Right forelimb (tissue), 1 donor: ENCODE measurements at regions not wholly inside any gene's neighbourhood (a gene's known extent, or its start where the extent isn't known, plus 50 kb on each side); places are given as distances from the start of the nearest gene placed in this dataset.
"Not testable (repeated sequence)": the region's sequence is repeated elsewhere in the genome, so short reads cannot be mapped to it uniquely, and the experiment has no call there.

Source experiments
- DNase-seq: peaks from one replicate; pipeline ENCODE4 v3.0.0-alpha.2; 2018

DNA sequence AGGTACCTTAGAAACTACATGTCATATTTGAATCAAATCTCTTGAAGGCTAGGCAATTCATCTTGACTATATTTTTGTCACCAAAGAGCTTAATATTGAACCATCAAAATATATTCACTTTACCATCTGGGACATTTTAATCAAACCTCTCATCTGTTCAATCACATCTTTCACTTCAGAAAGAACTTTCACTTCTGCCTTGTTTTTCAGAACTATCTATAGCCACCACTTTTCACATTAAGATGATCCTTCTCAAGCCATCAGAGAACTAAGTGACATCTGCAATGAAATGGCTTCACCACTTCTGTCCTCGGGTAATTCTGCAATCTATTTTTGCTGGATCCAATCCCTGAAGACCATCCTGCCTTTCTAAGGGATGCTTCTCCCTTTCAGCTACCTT is 57.8 kb downstream of the OR2B2 start:
- no peak for DNase-seq

DNA sequence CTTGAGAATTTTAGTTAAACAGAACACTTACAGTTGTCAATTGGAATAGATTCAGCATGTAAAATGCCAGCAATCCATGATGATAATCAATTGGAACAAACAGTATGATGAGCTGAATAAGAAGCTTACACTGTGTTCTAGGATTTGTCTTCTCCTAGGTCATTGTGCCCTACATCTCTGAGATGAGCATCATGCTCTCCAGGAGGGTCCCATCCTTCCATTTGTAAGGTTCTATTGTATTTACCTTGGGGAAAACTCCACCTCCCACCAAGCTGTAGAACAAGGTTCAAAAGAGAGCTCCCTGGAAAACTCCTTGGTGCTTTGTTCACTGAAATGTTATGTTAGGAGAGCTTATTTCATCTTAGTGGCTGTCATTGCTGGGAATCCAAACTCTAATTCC is 60.8 kb downstream of the OR2B2 start:
- no peak for DNase-seq

DNA sequence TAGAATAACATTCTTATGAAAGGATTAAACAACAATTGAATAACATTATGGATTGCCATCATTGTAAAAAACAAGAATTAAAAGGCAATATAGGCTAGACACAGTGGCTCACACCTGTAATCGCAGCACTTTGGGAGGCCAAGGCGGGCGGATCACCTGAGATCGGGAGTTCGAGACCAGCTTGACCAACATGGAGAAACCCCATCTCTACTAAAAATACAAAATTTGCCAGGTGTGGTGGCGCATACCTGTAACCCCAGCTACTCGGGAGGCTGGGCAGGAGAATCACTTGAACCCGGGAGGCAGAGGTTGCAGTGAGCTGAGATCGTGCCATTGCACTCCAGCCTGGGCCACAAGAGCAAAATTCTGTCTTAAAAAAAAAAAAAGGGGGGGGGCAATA is 63.2 kb downstream of the OR2B2 start:
- DNase-seq = not testable (repeated sequence)

DNA sequence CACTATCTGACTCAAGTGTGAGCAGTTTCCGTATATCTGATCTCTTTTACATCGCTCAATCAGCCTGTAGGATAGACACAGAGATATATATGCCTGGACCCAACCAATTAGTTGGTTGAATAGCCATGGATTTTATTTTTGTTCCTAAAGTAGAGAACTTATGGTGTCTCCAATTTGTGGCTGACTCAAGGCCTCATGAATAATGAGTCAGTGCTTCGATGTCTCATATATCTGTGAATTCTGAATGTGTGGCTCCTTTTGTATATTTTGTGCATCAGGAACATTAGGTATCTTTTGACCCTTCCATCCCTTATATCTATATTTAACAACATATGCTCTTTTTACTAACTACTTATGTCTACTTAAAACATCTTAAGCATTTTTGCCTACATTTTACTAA is 64.5 kb downstream of the OR2B2 start:
- DNase-seq = no peak

DNA sequence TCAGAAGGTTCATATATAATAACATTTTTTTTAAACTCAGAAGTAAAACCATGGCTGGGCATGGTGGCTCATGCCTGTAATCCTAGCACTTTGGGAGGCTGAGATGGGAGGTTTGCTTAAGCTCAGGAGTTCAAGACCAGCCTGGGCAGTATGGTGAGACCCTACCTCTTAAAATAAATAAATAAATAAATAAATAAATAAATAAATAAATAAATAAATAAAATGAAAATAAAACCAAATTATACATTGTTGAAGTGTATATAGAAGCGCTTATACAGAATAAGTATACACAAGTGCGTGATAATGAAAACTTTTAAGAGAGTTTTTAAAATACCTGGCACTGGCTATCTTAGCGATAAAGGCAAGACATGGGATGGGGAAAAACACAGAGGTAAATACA is 71.6 kb downstream of the OR2B2 start:
- no peak for DNase-seq

DNA sequence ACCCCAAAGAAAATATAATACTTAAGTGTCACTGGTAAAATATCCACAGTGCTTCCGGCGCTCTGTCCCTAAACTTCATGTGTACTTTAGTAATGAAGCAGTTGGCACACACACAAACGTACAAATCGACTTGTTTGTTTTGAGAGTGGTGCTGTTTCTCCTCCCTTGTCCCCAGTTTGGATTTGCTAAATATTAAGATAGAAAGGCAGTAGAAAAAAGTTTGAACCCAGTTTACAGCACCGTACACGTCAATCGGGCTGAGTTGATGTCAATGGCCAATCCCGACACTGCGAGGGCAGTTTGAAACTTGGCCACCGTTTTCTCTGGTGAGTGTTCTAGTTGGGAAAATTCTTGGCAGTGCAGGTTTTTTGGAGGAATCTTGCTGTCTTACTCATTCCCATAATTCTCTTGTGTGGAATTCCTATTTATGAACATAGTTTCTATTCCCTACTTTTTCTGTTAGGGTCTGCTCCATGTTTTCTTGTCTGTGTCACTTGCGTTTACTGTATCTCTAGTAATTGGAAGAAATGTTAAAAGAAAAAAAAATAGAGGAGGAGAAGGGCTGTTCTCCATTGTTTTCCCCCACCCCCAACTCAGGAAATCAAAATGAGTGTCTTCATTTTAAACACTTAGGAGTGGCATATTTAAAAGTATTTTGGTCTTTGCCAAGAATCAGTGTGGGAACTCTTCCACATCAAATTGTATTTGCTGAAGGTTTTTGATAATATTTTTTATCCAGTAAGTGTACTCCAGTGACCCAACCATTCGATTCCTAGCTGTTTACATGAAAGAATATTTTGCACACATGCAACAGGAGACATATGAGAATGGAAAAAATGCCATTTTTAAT is 72.3 kb downstream of the OR2B2 start:
- DNase-seq = peak; percentile 73

DNA sequence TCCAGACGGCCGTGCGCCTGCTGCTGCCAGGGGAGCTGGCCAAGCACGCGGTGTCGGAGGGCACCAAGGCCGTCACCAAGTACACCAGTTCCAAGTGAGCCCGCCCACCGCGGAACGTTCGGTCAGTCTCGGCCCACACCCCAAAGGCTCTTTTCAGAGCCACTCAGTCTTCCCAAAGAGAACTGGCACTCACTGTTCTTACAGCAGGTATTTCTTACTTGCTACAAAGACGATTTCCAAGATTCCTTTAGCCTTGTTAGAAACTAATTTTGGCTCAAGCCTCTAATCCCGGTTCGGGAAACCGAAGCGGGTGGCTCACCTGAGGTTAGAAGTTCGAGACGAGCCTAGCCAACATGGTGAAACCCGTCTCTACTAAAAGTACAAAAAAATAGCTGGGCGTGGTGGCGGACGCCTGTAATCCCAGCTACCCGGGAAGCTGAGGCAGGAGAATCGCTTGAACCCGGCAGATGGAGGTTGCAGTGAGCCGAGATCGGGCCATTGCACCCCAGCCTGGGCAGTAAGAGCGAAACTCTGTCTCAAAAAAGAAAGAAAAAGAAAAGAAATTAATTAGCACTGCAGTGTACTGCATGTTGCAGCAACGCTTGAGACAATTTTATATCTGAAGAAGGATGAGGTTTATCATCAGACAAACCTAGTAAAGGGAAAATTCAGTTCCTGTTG is 73.1 kb downstream of the OR2B2 start:
- peak; percentile 82 for DNase-seq

DNA sequence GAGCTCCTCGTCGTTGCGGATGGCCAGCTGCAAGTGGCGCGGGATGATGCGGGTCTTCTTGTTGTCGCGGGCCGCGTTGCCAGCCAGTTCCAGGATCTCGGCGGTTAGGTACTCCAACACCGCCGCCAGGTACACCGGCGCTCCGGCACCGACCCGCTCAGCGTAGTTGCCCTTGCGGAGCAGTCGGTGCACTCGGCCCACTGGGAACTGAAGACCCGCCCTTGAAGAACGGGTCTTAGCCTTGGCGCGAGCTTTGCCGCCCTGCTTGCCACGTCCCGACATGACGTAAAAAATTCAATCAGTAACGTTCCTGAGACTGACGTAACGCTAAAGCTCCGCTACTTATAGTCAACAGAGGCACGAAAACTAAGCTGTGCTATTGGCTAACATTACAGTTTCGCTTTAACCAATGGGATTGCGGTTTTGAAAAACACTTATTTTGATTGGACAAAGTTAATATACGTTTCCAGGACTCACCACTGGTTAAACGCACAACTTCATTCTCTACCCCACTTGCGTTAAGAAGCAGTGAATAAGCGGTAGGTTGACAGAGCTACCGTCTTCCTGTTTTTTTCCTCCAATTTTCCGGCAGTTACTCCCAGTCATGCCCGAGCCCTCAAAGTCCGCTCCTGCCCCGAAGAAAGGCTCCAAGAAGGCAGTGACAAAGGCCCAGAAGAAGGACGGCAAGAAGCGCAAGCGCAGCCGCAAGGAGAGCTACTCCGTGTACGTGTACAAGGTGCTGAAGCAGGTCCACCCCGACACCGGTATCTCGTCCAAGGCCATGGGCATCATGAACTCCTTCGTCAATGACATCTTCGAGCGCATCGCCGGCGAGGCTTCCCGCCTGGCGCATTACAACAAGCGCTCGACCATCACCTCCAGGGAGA is 73.9 kb downstream of the OR2B2 start:
- DNase-seq = peak; percentile 93

DNA sequence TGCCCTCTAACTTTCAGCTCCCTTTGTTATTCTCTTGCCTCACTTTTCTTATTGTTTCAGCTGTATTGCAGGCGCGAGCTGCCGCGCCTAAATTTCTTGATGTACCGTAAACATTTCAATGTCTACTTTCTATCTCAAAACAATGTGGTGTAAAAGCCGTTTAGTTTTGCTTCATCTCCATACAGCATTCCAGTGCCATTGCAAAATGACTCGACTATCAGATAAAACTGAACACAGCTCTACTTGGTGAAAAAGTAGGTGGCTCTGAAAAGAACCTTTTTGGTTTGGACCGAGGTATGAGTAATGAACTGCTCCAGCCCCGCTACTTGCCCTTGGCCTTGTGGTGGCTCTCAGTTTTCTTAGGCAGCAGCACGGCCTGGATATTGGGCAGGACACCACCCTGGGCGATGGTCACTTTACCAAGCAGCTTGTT is 74.6 kb downstream of the OR2B2 start:
- no peak for DNase-seq

DNA sequence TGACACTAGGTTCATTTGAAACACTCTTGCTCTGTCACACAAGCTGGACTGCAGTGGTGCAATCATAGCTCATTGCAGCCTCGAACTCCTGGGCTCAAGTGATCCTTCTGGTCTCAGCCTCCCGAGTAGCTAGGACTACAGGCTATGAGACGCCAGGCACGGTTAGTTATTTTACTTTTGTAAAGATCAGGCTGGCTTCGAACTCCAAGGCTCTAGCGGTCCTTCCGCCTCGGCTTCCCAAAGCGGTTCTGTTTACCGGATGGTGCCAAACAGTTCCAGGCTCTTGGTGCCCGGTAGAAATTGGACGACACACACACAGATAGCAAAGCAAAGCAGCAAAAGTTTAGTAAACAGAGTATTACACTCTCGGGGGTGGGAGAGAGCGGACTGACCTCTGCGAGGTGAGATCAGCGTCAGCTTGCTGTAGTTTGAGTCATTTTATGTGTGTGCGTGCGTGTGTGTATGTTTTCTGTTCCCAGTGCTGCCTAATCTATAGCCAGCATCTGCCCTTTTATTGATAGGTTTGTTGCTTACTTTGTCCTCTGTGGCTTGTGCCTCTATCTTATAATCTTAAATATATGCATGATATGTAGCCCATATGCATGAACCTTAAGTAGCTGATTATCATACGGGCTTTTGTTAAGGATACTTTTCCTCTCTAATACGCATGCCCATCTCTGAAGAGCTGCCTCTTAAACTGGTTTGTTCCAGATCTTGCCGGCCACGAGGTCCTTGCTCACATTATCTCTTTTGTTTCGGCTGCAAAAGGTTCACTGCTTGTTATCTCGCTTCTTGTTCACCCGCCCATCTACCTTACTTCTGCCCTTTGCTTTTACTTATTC is 75.2 kb downstream of the OR2B2 start:
- DNase-seq = peak; percentile 77

DNA sequence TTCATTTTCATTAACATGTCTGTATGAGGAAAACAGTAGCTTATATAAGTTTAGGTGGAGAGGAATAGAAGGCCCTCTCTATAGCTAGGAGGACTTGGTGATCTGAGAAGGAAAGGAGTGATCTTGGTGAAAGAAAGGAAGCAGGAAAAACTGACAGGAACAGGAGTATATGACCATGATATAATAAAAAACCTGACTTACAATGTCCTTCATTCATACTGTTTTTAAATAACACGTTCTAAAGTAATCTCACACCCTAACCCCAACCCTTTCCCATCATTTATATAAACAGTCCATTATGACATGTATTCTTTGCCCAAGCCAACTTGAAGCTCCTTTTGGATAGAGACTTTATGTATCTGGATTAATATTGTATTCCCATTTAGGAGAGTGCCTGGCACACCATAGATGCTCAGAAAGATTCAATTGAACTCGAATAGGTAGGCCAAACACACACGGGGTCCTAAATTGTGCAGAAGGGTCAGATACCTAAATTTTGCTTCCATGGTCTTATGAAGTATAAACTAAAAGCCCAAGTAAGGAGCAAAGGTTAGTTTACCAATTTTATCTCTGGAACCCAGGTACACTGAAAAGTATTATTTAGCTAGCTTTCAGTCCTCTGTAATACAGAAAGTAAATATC is 75.9 kb downstream of the OR2B2 start:
- no peak for DNase-seq

DNA sequence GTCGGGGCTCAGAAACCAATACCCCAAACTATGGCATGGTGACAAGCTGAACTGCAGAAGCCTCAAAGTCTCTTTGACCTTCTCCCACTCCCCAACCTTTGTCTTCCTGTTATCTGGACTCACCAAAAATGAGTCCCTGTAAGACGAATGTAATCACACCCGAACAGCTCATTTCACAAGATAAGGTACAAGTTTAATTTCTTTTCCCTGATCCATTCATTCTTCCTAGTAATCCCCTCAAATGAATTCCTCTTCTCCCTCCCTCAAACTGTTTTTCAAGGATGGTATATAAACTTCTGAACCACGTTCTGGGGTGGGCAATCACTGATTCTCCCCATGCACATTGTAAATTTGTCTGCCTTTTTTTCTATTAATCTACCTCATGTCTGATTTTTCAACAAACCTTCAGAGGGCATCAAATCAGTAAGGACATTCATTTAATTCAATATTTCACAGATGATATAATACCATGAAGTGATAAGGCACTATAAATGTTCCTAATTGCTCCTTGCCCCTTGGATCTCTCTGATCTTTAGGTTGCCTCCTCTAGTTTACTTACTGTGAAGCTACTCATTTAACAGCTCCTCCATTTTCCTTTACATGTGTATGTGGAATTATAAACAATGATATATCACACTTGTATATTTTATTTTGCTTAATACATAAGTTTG is 77.2 kb downstream of the OR2B2 start:
- DNase-seq = no peak

DNA sequence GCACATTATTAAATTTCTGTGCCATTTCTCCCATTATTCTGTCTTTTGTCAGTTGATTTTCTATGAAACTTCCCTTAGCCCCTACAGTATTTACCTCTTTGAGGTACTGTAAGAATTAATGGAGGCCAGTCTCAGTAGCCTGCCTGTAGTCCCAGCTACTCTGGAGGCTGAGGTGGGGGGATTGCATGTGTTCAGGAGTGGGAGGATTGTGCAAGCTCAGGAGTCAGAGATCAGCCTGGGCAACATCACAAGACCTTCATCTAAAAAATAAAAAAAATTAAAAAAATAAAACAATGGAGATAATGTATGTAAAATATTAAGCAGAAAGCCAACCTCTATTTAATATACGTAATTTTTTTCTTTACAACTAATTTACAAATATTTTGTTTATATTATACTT is 77.8 kb downstream of the OR2B2 start:
- DNase-seq = no peak

DNA sequence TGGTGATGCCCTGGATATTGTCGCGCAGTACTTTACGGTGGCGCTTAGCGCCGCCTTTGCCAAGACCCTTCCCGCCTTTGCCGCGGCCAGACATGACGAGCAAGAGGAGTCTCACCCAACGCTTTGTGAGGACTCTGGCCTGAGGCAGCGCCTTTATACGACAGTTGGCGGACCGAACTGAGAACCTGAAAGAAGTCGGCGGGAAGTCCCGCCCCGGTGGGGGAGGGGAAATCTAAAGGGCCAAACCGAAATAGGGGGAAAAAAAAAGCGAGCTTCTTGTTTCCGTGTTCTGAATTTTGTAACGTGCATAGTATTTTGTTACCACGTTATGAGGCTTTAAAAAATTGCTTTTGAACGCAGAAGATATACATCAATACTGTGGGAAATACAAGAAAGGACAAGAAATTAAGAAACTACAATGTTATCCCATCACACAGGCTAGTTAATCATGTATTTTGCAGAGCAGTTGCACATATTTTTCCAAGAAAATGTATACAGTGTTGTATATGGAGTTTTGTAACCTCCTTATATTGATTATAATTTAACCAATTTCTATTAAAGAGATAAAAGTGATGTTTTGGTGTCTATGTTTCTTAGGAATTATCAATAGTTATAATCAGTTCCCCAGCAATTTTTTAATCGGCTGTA is 80.6 kb downstream of the OR2B2 start:
- DNase-seq = peak; percentile 66

DNA sequence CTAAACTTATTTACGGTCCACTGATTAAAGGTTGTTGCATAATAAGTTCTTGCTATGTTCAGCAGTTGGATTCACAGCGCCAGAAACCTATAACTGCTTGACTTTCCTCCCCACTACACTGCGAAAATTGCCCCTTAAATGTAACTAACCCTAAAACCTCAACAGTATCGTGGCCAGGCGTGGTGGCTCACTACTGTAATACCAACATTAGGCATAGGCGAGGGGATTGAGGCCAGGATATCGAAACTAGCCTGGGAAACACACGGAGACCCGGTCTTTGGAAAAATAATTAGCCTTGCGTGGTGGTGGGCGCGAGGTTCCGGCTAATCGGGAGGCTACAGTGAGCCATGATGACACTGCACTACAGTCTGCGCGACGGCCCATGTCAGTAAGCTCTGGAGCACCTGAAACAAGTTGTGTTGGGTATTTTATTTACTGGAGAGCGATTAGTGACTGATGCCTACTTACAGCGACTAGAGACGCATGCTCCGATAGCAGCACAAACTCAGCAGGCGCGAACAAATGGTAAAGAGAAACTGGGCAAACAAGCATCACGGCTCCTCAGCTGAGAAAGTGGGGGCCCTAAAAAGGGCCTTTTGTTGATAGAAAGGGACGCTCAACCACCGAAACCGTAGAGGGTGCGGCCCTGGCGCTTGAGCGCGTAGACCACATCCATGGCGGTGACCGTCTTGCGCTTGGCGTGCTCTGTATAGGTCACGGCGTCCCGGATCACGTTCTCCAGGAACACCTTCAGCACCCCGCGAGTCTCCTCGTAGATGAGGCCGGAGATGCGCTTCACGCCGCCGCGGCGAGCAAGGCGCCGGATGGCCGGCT is 81.4 kb downstream of the OR2B2 start:
- peak; percentile 63 for DNase-seq

DNA sequence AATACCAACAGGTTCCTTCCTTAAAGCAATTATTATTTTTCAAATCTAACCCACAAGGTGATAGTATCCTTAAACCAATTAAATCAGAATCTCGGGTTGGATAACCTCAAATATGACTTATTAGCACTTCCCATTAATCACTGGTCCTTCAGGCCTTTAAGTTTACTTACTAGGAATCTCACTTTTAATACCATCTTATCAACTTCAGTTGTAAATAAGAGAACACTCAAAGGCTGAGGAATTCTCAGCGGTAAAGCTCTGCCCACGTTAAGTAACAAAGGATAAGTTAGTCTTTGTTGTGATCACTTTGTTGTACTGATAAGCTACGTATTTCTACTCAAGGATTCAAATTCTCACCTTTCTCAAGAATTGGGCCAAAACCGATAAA is 82.0 kb downstream of the OR2B2 start:
- DNase-seq = no peak

DNA sequence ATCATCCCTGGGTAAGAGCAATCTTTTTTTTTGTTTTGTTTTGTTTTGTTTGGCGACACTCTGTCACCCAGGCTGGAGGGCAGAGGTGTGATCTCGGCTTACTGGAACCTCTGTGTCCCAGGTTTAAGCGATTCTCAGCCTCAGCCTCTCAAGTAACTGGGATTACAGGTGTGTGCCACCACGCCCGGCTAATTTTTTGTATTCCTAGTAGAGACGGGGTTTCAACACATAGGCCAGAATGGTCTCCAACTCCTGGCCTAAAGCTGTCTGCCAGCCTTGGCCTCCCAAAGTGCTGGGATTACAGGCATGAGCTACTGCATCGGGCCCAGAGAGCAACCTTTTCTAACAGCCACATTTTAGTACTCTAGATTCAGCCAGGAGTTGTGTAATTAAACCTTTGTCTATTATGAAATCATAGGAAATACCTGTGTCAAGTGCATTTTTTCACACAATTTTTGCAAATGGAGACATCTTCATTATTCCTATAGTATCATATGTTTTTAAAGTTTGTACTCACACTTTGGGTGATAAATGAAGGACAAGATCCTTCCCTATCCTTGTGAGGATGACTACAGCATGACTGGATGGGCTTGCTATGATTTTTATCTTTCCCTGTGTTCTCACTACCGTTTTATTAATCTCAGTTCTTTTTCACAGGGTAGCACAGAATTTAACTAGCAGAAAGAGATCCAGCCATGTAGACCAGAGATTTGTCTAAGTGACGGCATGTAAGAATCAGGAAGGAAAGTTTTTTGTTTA is 82.6 kb downstream of the OR2B2 start:
- DNase-seq = no peak

DNA sequence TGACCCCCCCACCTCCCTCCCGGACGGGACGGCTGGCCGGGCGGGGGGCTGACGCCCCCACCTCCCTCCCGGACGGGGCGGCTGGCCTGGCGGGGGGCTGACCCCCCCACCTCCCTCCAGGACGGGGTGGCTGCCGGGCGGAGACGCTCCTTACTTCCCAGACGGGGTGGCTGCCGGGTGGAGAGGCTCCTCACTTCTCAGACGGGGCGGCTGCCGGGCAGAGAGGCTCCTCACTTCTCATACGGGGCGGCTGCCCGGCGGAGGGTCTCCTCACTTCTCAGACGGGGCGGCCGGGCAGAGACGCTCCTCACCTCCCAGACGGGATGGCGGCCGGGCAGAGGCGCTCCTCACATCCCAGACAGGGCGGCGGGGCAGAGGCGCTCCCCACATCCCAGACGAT is 84.7 kb downstream of the OR2B2 start:
- not testable (repeated sequence) for DNase-seq

DNA sequence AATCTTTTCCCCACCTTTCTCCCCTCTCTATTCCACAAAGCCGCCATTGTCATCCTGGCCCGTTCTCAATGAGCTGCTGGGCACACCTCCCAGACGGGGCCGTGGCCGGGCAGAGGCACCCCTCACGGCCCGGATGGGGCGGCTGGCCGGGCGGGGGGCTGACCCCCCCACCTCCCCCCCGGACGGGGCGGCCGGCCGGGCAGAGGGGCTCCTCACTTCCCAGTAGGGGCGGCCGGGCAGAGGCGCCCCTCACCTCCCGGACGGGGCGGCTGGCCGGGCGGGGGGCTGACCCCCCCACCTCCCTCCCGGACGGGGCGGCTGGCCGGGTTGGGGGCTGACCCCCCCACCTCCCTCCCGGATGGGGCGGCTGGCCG is 85.6 kb downstream of the OR2B2 start:
- DNase-seq = not testable (repeated sequence)
